C4-2B (cell line): ENCODE measurements at regions not wholly inside any gene's neighbourhood (a gene's known extent, or its start where the extent isn't known, plus 50 kb on each side); places are given as distances from the start of the nearest gene placed in this dataset.

Experiments
- ZFX ChIP-seq: fragments of 450-650 bp; IDR thresholded peaks from 2 replicates; pipeline ENCODE4 v1.6.1; 2017
- TF ChIP-seq, protein P1 (sequence below): fragments of 450-650 bp; conservative IDR thresholded peaks from 2 replicates; pipeline ENCODE4 v1.5.1; 2017; ENCODE audit warnings: mild to moderate bottlenecking

DNA sequence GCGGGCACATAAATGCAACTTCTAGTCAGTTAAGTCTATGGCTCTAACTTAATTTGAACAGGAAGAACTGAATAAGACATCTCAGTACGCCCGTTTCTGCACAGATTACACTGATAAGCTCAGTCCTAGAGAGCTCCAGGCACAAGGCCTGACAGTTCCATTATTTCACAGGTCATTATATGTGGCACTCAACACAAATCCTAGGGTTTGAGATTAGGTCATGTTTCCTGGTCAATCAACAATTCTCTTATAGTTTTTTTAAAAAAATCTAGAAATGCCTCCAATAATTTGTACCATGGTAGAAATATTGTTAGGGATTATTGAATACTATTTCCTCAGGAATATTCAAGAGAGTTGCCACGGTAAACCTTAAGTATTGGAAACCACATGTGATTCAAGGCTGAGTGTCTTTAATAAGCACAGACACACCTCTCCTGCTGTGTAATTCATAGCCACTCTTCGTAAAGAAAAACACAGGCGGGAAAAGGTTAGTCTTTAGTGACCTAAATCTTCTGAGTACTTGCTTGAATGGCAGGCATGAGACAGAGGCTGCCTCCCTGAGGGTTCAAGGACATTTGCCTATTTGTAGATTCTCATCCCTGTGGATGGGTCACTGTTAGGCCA, 342.9 kb upstream of the ADGRL3 start:
- TF ChIP-seq, protein P1, sequence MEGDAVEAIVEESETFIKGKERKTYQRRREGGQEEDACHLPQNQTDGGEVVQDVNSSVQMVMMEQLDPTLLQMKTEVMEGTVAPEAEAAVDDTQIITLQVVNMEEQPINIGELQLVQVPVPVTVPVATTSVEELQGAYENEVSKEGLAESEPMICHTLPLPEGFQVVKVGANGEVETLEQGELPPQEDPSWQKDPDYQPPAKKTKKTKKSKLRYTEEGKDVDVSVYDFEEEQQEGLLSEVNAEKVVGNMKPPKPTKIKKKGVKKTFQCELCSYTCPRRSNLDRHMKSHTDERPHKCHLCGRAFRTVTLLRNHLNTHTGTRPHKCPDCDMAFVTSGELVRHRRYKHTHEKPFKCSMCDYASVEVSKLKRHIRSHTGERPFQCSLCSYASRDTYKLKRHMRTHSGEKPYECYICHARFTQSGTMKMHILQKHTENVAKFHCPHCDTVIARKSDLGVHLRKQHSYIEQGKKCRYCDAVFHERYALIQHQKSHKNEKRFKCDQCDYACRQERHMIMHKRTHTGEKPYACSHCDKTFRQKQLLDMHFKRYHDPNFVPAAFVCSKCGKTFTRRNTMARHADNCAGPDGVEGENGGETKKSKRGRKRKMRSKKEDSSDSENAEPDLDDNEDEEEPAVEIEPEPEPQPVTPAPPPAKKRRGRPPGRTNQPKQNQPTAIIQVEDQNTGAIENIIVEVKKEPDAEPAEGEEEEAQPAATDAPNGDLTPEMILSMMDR, result no peak
- TF ChIP-seq ZFX, result no peak
